Spleen (tissue), 11 donors: ENCODE measurements at regions not wholly inside any gene's neighbourhood (a gene's known extent, or its start where the extent isn't known, plus 50 kb on each side); places are given as distances from the start of the nearest gene placed in this dataset.

Experiments used
- DNase-seq: peaks from one replicate; pipeline ENCODE4 v3.0.0-alpha.2; 2020
- H3K27ac ChIP-seq, 8 donors: fragments of 200-600 bp; sonication (generic) in 7 of 8; 1 replicate in 4 of 8; 2 replicates in 4 of 8; pipeline versions ENCODE4 v1.5.0 to v1.8.0; 2016 to 2021; ENCODE audit warnings: inconsistent platforms in 4 of 8, mild to moderate bottlenecking in 4 of 8, moderate library complexity in 1 of 8
- H3K27me3 ChIP-seq, 7 donors: fragments of 200-600 bp; sonication (generic) in 6 of 7; replicated peaks in 1 of 7; 1 replicate in 4 of 7; 2 replicates in 3 of 7; pipeline versions ENCODE4 v1.5.0 to v1.8.0; 2016 to 2021; ENCODE audit warnings: inconsistent platforms in 3 of 7, mild to moderate bottlenecking in 1 of 7
- H3K36me3 ChIP-seq, 6 donors: fragments of 200-600 bp; sonication (generic) in 5 of 6; 1 replicate in 4 of 6; 2 replicates in 2 of 6; pipeline versions ENCODE4 v1.5.0 to v1.8.0; 2016 to 2021; ENCODE audit warnings: inconsistent platforms in 2 of 6
- H3K4me1 ChIP-seq, 6 donors: fragments of 200-600 bp; sonication (generic) in 5 of 6; 1 replicate in 3 of 6; 2 replicates in 3 of 6; pipeline versions ENCODE4 v1.5.0 to v1.8.0; 2016 to 2021; ENCODE audit warnings: inconsistent platforms in 3 of 6
- H3K4me3 ChIP-seq, 8 donors: fragments of 200-600 bp; sonication (generic) in 7 of 8; 1 replicate in 4 of 8; 2 replicates in 4 of 8; pipeline versions ENCODE4 v1.5.0 to v1.8.0; 2016 to 2021; ENCODE audit warnings: inconsistent platforms in 4 of 8, mild to moderate bottlenecking in 4 of 8, moderate library complexity in 2 of 8
- H3K9me3 ChIP-seq, 8 donors: fragments of 200-600 bp; sonication (generic) in 7 of 8; 1 replicate in 4 of 8; 2 replicates in 4 of 8; pipeline versions ENCODE4 v1.5.0 to v1.8.0; 2016 to 2021; ENCODE audit warnings: inconsistent platforms in 4 of 8
- CTCF ChIP-seq, 11 experiments: fragments of 200-600 bp in 7 of 11; fragments of 450-650 bp in 4 of 11; sonication (generic) in 4 of 11; IDR thresholded peaks in 8 of 11; conservative IDR thresholded peaks in 3 of 11; 1 replicate in 7 of 11; 2 replicates in 4 of 11; pipeline versions ENCODE4 v1.4.0 to v1.8.0; 2016 to 2021; ENCODE audit warnings: antibody characterized with exemption in 11 of 11, inconsistent platforms in 4 of 11, mild to moderate bottlenecking in 1 of 11
- POLR2A ChIP-seq, 3 donors: fragments of 450-650 bp; IDR thresholded peaks; one replicate each; pipeline ENCODE4 v1.5.1; 2017; ENCODE audit warnings: antibody characterized with exemption in 3 of 3, mild to moderate bottlenecking in 1 of 3
- POLR2AphosphoS5 ChIP-seq, 3 donors: sonication (generic); formaldehyde crosslinking; IDR thresholded peaks; one replicate each; pipeline ENCODE4 v1.5.1; 2017; ENCODE audit warnings: antibody characterized with exemption in 3 of 3
- whole genome bisulfite sequencing, 5 donors: extraction: QIAGEN DNeasy Blood & Tissue Kit in 3 of 5; methylation state at CpG; one replicate each; pipeline versions ENCODE4 v1.1.5 to v1.1.7; 2013 to 2018; 5-methylcytosine and 5-hydroxymethylcytosine counted together
- intact Hi-C: fragments of 100-400 bp; cut with DNase I; formaldehyde crosslinking; loops from one replicate; pipeline ENCODE4 v1.15.0; 2023; ENCODE audit warnings: low total_unique reads
- donor health status: healthy with polysubstance abuse.
- donor health status: DM: no; HTN: no; CAD: no; lungs with moderate emphysema.
- donor health status: DM: no; HTN: no; CAD: no.
- donor health status: Bipolar disorder and iron deficiency.
- donor health status: healthy.
- donor health status: DM: no; HTN: no; CAD: no.
- donor health status: DM: yes; HTN: yes; CAD: no.

- Histone ChIP-seq H3K4me3 (no peak overlapping the region), H3K4me1 (no peaks in the 10 kb centered on the region), H3K9me3 (no peaks in the 10 kb centered on the region), H3K36me3 (no peaks in the 10 kb centered on the region), H3K27me3 (peaks cover 0 to 4% (median 0%) of the 10 kb centered on the region in 7 donors), H3K27ac (peak overlapping the region in 1 of 8 donors; percentile 31)
- no peak for DNase-seq
- TF ChIP-seq POLR2AphosphoS5 (IDR thresholded peaks at IDR 0.05) (no peak), CTCF (IDR thresholded peaks at IDR 0.05 in 8 of 11, conservative IDR thresholded peaks at IDR 0.05 in 3 of 11) (no peak), POLR2A (IDR thresholded peaks at IDR 0.05) (no peak)
- 79 to 91% (median 82%) methylated on average over 4 of the region's 4 CpGs for WGBS, 5 donors
- intact Hi-C loops: no loop called here
Measured at GRCh38 chr18:61743775-61744531, 148.9 kb downstream of the RNF152 start.

- 61 to 81% (median 61%) methylated on average over 4 to 8 of the region's 8 CpGs for WGBS, 5 donors
- intact Hi-C loops: no loop called here
Measured at GRCh38 chr18:61742565-61743429, 150.0 kb downstream of the RNF152 start.

GRCh38 chr18:61741881-61742454 lies 150.8 kb downstream of the RNF152 start:
- Histone ChIP-seq H3K36me3 (no peaks in the 10 kb centered on the region), H3K9me3 (no peaks in the 10 kb centered on the region), H3K4me1 (peaks cover 0 to 5% (median 0%) of the 10 kb centered on the region in 6 donors), H3K27ac (no peak overlapping the region), H3K27me3 (no peaks in the 10 kb centered on the region), H3K4me3 (no peak overlapping the region)
- intact Hi-C loops: no loop called here
- WGBS, 5 donors: 54 to 74% (median 70%) methylated on average over 6 of the region's 6 CpGs
- DNase-seq: no peak
- TF ChIP-seq CTCF (IDR thresholded peaks at IDR 0.05 in 8 of 11, conservative IDR thresholded peaks at IDR 0.05 in 3 of 11): no peak
- no peak for TF ChIP-seq POLR2AphosphoS5 (IDR thresholded peaks at IDR 0.05)
- no peak for TF ChIP-seq POLR2A (IDR thresholded peaks at IDR 0.05)

More at GRCh38 chr18:61742565-61743429, 150.0 kb downstream of the RNF152 start:
- peaks cover 0 to 5% (median 0%) of the 10 kb centered on the region in 6 donors for H3K4me1 ChIP-seq
- peak in 1 of 3 donors; percentile 32 for TF ChIP-seq POLR2AphosphoS5 (IDR thresholded peaks at IDR 0.05)
- no peak for TF ChIP-seq CTCF (IDR thresholded peaks at IDR 0.05 in 8 of 11, conservative IDR thresholded peaks at IDR 0.05 in 3 of 11)
- no peak for TF ChIP-seq POLR2A (IDR thresholded peaks at IDR 0.05)
- H3K27me3 ChIP-seq: no peaks in the 10 kb centered on the region
- no peaks in the 10 kb centered on the region for H3K36me3 ChIP-seq
- no peaks in the 10 kb centered on the region for H3K9me3 ChIP-seq
- H3K27ac ChIP-seq: peak overlapping the region in 1 of 8 donors; percentile 31
- DNase-seq: no peak
- H3K4me3 ChIP-seq: no peak overlapping the region
